ENCODE measurements at regions not wholly inside any gene's neighbourhood (a gene's known extent, or its start where the extent isn't known, plus 50 kb on each side); places are given as distances from the start of the nearest gene placed in this dataset.

DNA sequence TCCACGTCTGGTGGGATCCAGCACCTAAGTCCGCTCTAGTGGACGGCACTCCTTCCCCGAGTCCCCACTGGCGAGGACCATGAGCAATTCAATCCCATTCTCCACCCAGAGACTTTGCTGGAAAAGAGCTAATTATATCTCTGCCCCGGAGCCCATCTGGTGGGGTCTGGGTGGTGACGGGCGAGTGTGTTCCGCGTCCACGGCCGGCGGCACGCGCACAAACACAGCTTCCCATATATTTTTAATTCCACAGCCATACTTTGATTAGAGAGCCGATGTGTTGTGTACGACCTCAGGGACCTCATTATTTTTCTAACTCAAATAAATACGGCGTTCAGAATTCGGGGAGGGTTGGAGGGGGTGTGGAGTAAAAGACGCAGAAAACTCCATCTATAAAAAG, 64.1 kb upstream of the ADGRE5 start:
- H3K9ac ChIP-seq (ENCODE audit: control insufficient read depth, extremely low read depth, insufficient read depth, low read length) = no peak overlapping the region
- no peaks in the 10 kb centered on the region for H3K79me2 ChIP-seq (ENCODE audit: control insufficient read depth, insufficient read depth, low read length)
- no peak overlapping the region for H3K4me3 ChIP-seq (ENCODE audit: control insufficient read depth in 2 of 3, extremely low read depth in 1 of 3, insufficient read depth in 2 of 3, low read depth in 1 of 3, low read length in 3 of 3)
- no peak overlapping the region for H3K27ac ChIP-seq (ENCODE audit: control insufficient read depth, insufficient read depth, low read length)
- H3K9me1 ChIP-seq (ENCODE audit: control insufficient read depth, extremely low read depth, insufficient read depth, low read length) = no peaks in the 10 kb centered on the region
- TF ChIP-seq, protein P1, sequence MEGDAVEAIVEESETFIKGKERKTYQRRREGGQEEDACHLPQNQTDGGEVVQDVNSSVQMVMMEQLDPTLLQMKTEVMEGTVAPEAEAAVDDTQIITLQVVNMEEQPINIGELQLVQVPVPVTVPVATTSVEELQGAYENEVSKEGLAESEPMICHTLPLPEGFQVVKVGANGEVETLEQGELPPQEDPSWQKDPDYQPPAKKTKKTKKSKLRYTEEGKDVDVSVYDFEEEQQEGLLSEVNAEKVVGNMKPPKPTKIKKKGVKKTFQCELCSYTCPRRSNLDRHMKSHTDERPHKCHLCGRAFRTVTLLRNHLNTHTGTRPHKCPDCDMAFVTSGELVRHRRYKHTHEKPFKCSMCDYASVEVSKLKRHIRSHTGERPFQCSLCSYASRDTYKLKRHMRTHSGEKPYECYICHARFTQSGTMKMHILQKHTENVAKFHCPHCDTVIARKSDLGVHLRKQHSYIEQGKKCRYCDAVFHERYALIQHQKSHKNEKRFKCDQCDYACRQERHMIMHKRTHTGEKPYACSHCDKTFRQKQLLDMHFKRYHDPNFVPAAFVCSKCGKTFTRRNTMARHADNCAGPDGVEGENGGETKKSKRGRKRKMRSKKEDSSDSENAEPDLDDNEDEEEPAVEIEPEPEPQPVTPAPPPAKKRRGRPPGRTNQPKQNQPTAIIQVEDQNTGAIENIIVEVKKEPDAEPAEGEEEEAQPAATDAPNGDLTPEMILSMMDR (optimal IDR thresholded peaks at IDR 0.05 in 1 of 3, IDR thresholded peaks at IDR 0.05 in 1 of 3, conservative IDR thresholded peaks at IDR 0.05 in 1 of 3; ENCODE audit: extremely low read depth in 1 of 3, insufficient read depth in 2 of 3, low read length in 3 of 3) = no peak
- no peak for TF ChIP-seq EZH2 (IDR thresholded peaks at IDR 0.05; ENCODE audit: low read length)
- no peaks in the 10 kb centered on the region for H3K4me1 ChIP-seq (ENCODE audit: control insufficient read depth, extremely low read depth, insufficient read depth, low read length)
- no peak overlapping the region for H2AFZ ChIP-seq (ENCODE audit: control insufficient read depth, low read length)
- no peaks in the 10 kb centered on the region for H3K9me3 ChIP-seq (ENCODE audit: control insufficient read depth, low read depth, low read length)
- dilution Hi-C loops (cut with MboI; ENCODE audit: extremely low pct_ligation_motif_present, low sequenced_read_pairs) = no loop called here
- no peaks in the 10 kb centered on the region for H4K20me1 ChIP-seq (ENCODE audit: control insufficient read depth, extremely low read depth, insufficient read depth, low read length)
- H3K27me3 ChIP-seq (ENCODE audit: control insufficient read depth, extremely low read depth, insufficient read depth, low read length) = no peaks in the 10 kb centered on the region
- H3K4me2 ChIP-seq (ENCODE audit: control insufficient read depth, extremely low read depth, insufficient read depth, low read depth, low read length) = no peak overlapping the region
- H3K36me3 ChIP-seq (ENCODE audit: control insufficient read depth in 2 of 2, extremely low read depth in 1 of 2, insufficient read depth in 2 of 2, low read length in 2 of 2) = no peaks in the 10 kb centered on the region
- no peak for DNase-seq (ENCODE audit: low read depth, low spot score)
- no peak for FAIRE-seq

DNA sequence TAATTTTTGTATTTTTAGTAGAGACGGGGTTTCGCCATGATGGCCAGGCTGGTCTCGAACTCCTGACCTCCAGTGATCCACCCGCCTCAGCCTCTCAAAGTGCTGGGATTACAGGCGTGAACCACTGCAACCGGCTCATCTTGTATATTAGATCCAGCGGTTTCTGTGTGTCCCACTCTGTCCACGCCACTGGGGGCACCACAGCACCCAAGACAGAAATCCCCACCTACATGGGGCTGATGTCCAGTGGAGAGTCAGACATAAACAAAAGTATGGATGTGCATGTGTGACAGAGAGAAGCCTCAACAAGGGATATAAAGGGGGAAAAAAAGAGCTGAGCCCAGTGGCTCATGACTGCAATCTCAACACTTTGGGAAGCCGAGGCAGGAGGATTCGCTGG, 65.8 kb upstream of the ADGRE5 start:
- dilution Hi-C loops (cut with MboI; ENCODE audit: extremely low pct_ligation_motif_present, low sequenced_read_pairs) = no loop called here

More for the DNA sequence above, 65.8 kb upstream of the ADGRE5 start:
- H3K9me1 ChIP-seq (ENCODE audit: control insufficient read depth, extremely low read depth, insufficient read depth, low read length) = no peaks in the 10 kb centered on the region
- TF ChIP-seq, protein P1 (optimal IDR thresholded peaks at IDR 0.05 in 1 of 3, IDR thresholded peaks at IDR 0.05 in 1 of 3, conservative IDR thresholded peaks at IDR 0.05 in 1 of 3; ENCODE audit: extremely low read depth in 1 of 3, insufficient read depth in 2 of 3, low read length in 3 of 3) = no peak
- no peak for TF ChIP-seq EZH2 (IDR thresholded peaks at IDR 0.05; ENCODE audit: low read length)
- no peak overlapping the region for H3K27ac ChIP-seq (ENCODE audit: control insufficient read depth, insufficient read depth, low read length)
- FAIRE-seq (no peak), DNase-seq (ENCODE audit: low read depth, low spot score) (no peak)
- no peak overlapping the region for H2AFZ ChIP-seq (ENCODE audit: control insufficient read depth, low read length)
- H3K36me3 ChIP-seq (ENCODE audit: control insufficient read depth in 2 of 2, extremely low read depth in 1 of 2, insufficient read depth in 2 of 2, low read length in 2 of 2) = no peaks in the 10 kb centered on the region
- no peaks in the 10 kb centered on the region for H3K79me2 ChIP-seq (ENCODE audit: control insufficient read depth, insufficient read depth, low read length)
- H3K4me2 ChIP-seq (ENCODE audit: control insufficient read depth, extremely low read depth, insufficient read depth, low read depth, low read length) = no peak overlapping the region
- no peak overlapping the region for H3K4me3 ChIP-seq (ENCODE audit: control insufficient read depth in 2 of 3, extremely low read depth in 1 of 3, insufficient read depth in 2 of 3, low read depth in 1 of 3, low read length in 3 of 3)
- H4K20me1 ChIP-seq (ENCODE audit: control insufficient read depth, extremely low read depth, insufficient read depth, low read length) = no peaks in the 10 kb centered on the region
- no peak overlapping the region for H3K9ac ChIP-seq (ENCODE audit: control insufficient read depth, extremely low read depth, insufficient read depth, low read length)
- no peaks in the 10 kb centered on the region for H3K27me3 ChIP-seq (ENCODE audit: control insufficient read depth, extremely low read depth, insufficient read depth, low read length)
- no peaks in the 10 kb centered on the region for H3K9me3 ChIP-seq (ENCODE audit: control insufficient read depth, low read depth, low read length)
- no peaks in the 10 kb centered on the region for H3K4me1 ChIP-seq (ENCODE audit: control insufficient read depth, extremely low read depth, insufficient read depth, low read length)

All from keratinocyte (primary cell).